ENCODE measurements at regions not wholly inside any gene's neighbourhood (a gene's known extent, or its start where the extent isn't known, plus 50 kb on each side); places are given as distances from the start of the nearest gene placed in this dataset.

DNA sequence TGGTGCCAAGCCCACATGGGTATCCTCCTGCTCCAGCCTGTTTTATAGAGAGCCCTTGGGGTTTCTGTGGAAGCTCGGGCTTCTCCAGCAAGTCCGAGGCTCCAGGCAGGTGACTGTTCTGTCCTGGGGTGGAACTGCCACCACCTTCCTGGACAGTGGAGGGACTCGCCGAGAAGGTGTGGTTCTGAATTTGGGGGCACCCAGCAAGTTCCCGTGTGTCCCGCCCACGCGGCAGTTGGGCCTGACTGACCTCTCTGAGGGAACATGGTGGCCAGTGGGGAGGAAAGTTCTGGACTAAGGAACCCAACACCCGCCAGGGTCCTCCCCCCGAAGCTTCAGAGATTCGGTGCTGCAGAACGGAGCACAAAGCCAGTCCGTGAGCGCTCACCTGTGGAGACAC, 158.1 kb upstream of the C1orf174 start:
- DNase-seq (ENCODE audit: low spot score), result no peak
- TF ChIP-seq, protein P1, sequence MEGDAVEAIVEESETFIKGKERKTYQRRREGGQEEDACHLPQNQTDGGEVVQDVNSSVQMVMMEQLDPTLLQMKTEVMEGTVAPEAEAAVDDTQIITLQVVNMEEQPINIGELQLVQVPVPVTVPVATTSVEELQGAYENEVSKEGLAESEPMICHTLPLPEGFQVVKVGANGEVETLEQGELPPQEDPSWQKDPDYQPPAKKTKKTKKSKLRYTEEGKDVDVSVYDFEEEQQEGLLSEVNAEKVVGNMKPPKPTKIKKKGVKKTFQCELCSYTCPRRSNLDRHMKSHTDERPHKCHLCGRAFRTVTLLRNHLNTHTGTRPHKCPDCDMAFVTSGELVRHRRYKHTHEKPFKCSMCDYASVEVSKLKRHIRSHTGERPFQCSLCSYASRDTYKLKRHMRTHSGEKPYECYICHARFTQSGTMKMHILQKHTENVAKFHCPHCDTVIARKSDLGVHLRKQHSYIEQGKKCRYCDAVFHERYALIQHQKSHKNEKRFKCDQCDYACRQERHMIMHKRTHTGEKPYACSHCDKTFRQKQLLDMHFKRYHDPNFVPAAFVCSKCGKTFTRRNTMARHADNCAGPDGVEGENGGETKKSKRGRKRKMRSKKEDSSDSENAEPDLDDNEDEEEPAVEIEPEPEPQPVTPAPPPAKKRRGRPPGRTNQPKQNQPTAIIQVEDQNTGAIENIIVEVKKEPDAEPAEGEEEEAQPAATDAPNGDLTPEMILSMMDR (IDR thresholded peaks at IDR 0.05; ENCODE audit: extremely low read depth, insufficient read depth, missing control alignments), result no peak
- in situ Hi-C loops (cut with MboI; ENCODE audit: low pct_unique_long_range_greater_than_20kb, low sequenced_read_pairs, unreplicated experiment), result no loop called here

DNA sequence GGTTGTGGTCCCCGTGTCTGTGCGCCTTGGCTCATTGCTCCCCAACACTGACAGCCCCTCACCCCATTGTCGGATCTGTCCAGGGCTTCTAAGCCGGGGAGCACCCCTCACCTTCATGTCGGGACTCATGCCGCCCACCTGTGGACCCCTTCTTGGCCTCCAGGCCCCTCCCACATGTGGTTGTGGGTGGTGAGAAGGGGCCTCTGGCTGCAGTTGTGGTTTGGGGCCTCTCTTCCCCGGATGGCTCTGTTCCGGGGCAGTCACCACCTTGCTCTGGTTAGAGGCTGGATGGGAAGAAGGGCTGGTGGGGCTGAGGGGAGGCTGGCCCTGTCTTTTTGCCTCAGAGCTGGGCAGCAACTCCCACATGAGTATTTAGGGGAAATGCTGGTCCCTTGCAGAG, 158.6 kb upstream of the C1orf174 start:
- no peak for DNase-seq (ENCODE audit: low spot score)
- TF ChIP-seq, protein P1 (IDR thresholded peaks at IDR 0.05; ENCODE audit: extremely low read depth, insufficient read depth, missing control alignments), result no peak
- in situ Hi-C loops (cut with MboI; ENCODE audit: low pct_unique_long_range_greater_than_20kb, low sequenced_read_pairs, unreplicated experiment), result no loop called here

DNA sequence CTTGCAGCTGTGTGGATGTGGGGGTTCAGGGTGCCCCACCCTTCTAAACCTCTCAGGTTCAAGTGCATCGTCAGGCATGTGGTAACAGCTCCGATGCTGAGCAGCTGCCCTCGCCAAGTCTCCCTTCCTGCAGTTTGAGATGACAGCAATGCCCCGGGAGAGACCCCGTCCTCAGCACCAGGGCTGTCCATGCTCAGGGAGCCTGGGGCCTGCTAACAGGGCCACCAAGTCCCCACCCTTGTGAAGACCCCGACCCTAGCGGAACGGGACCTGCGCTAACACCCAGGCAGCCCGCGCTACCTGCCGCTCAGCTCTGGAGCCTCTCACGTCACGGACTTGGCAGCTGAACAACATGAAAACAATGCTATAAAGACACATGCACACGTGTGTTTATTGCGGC, 159.2 kb upstream of the C1orf174 start:
- in situ Hi-C loops (cut with MboI; ENCODE audit: low pct_unique_long_range_greater_than_20kb, low sequenced_read_pairs, unreplicated experiment), result no loop called here
- TF ChIP-seq, protein P1 (IDR thresholded peaks at IDR 0.05; ENCODE audit: extremely low read depth, insufficient read depth, missing control alignments), result no peak
- DNase-seq (ENCODE audit: low spot score), result no peak

DNA sequence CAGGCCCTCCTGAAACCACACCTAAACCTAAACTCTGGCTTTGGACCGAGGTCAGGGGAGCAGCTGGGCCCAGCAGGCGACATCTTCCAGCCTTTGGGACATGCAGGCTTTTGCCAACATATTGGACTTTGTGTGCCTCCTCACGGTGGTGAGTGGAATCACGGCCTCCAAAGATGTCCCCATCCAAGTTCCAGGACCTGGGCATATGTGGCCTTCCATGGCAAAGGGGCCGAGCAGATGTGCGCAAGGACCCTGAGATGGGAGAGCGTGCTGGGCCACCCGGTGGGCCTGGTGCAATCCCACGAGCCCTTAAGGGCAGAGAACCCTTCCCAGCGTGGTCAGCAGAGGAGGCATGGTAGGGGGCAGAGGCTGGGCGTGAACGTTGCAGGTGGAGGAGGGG, 160.8 kb upstream of the C1orf174 start:
- in situ Hi-C loops (cut with MboI; ENCODE audit: low pct_unique_long_range_greater_than_20kb, low sequenced_read_pairs, unreplicated experiment), result no loop called here
- no peak for DNase-seq (ENCODE audit: low spot score)
- TF ChIP-seq, protein P1 (IDR thresholded peaks at IDR 0.05; ENCODE audit: extremely low read depth, insufficient read depth, missing control alignments), result no peak

DNA sequence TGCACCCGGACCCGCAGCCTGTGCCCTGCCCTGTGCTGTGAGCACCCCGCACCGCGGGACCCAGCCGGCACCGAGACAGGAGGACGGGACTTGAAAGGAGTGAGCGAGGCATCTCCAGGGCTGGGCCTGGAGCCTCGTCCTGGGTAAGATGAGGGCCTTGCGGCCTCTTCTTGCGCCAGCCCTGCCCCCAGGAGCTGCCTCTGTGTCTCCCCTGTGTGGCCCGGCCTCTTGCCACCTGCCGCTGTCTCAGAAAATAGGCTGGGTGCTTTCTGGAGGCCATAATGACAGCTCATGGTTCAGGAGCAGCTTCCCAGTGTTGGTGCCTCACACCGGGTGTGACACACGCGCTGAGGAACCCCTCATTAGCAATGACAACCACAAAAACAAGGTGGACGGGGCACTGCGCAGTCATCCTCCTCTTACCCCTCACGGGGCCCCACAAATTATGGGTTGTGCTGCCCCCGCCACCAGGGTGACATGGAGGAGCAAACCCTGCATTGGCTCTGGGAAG, 161.5 kb upstream of the C1orf174 start:
- TF ChIP-seq, protein P1 (IDR thresholded peaks at IDR 0.05; ENCODE audit: extremely low read depth, insufficient read depth, missing control alignments), result no peak
- in situ Hi-C loops (cut with MboI; ENCODE audit: low pct_unique_long_range_greater_than_20kb, low sequenced_read_pairs, unreplicated experiment), result no loop called here
- DNase-seq (ENCODE audit: low spot score), result no peak

DNA sequence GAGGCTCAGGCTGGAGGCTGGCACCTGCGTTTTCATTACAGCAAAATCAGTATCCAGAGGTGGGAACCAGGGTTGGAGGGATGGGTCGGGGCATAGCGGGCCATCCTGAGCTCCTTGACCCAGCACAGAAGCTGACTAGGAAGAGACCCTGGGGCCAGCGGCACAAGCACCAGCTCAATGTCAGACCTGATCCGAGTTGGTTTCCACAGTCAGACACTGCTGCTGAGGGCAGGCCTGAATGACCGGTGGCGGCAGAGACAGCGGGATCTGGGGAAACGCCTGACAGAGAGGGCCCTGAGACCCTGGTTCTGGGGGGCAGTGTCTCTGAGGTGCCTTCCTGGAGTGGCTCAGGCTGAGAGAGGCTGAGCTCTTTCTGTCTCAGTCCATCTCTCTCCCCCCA, 162.0 kb upstream of the C1orf174 start:
- TF ChIP-seq, protein P1 (IDR thresholded peaks at IDR 0.05; ENCODE audit: extremely low read depth, insufficient read depth, missing control alignments), result no peak

DNA sequence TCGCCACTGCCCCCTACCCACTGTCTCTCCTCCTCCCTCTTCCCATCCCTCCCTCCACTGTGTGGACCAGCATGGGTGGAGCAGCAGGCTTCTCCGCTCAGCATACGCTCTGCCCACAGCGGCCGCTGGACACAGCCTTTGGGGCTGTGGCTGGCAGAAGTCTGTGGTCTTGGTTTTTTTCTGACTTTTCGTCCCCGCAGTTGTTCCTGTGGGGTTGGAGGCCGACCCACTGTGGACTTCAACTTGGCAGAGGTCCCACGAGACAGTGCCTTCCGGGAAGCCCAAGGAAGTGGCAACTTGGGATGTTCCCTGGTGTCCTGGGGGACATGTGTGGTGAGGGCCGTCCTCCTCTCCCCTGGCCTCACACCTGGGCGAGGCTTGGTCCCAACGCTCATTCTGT, 162.5 kb upstream of the C1orf174 start:
- TF ChIP-seq, protein P1 (IDR thresholded peaks at IDR 0.05; ENCODE audit: extremely low read depth, insufficient read depth, missing control alignments), result no peak
- in situ Hi-C loops (cut with MboI; ENCODE audit: low pct_unique_long_range_greater_than_20kb, low sequenced_read_pairs, unreplicated experiment), result no loop called here

More for the DNA sequence above, 162.0 kb upstream of the C1orf174 start:
- DNase-seq (ENCODE audit: low spot score), result no peak
- in situ Hi-C loops (cut with MboI; ENCODE audit: low pct_unique_long_range_greater_than_20kb, low sequenced_read_pairs, unreplicated experiment), result no loop called here

More for the DNA sequence above, 162.5 kb upstream of the C1orf174 start:
- DNase-seq (ENCODE audit: low spot score), result no peak
